Mucosa of descending colon (tissue), 3 donors: ENCODE measurements at regions not wholly inside any gene's neighbourhood (a gene's known extent, or its start where the extent isn't known, plus 50 kb on each side); places are given as distances from the start of the nearest gene placed in this dataset.

Source experiments
- ATAC-seq: fragments of 200-7000 bp; cut with Tn5 transposase; one replicate; pipeline ENCODE4 v1.9.1; 2020; ENCODE audit warnings: mild to moderate bottlenecking, moderate library complexity
- DNase-seq, 3 donors: peaks; one replicate each; pipeline ENCODE4 v3.0.0-alpha.2; 2020
- H3K36me3 ChIP-seq: fragments of 200-600 bp; one replicate; pipeline ENCODE4 v1.8.0; 2021; ENCODE audit warnings: low read depth, mild to moderate bottlenecking
- H3K4me1 ChIP-seq: fragments of 200-600 bp; one replicate; pipeline ENCODE4 v1.8.0; 2021; ENCODE audit warnings: low read depth, mild to moderate bottlenecking
- H3K4me3 ChIP-seq: fragments of 200-600 bp; one replicate; pipeline ENCODE4 v1.8.0; 2021; ENCODE audit warnings: mild to moderate bottlenecking
- H3K9me3 ChIP-seq: fragments of 200-600 bp; one replicate; pipeline ENCODE4 v1.8.0; 2021; ENCODE audit warnings: mild to moderate bottlenecking
- CTCF ChIP-seq: fragments of 200-600 bp; IDR thresholded peaks from one replicate; pipeline ENCODE4 v1.8.0; 2022; ENCODE audit warnings: antibody characterized with exemption, mild to moderate bottlenecking
- intact Hi-C, 2 donors: fragments of 100-400 bp; cut with DNase I in 1 of 2; cut with micrococcal nuclease in 1 of 2; formaldehyde crosslinking; loops; one replicate each; pipeline versions ENCODE4 v1.11.0 to v1.11.1; 2022; cut with DNase I, micrococcal nuclease
- donor health status: DM: no; HTN: no; CAD: no; lungs with moderate emphysema.
- donor health status: DM: no; HTN: no; CAD: no.
- donor health status: DM: no; HTN: yes; CAD: no.

GRCh38 chr2:17065536-17065935, 399.9 kb upstream of the CYRIA start:
- DNase-seq (no peak), ATAC-seq (no peak)
- no peak overlapping the region for H3K4me3 ChIP-seq
- no peak for TF ChIP-seq CTCF
- intact Hi-C loops: no loop called here
- H3K36me3 ChIP-seq: no peaks in the 10 kb centered on the region
- no peaks in the 10 kb centered on the region for H3K9me3 ChIP-seq
- H3K4me1 ChIP-seq: no peaks in the 10 kb centered on the region

- Histone ChIP-seq H3K36me3 (no peaks in the 10 kb centered on the region), H3K4me1 (no peaks in the 10 kb centered on the region), H3K4me3 (no peak overlapping the region), H3K9me3 (no peaks in the 10 kb centered on the region)
- ATAC-seq: no peak
- intact Hi-C loops: no loop called here
- DNase-seq: no peak
- no peak for TF ChIP-seq CTCF
Observed at GRCh38 chr2:17061028-17061427, 395.4 kb upstream of the CYRIA start.

- Histone ChIP-seq H3K4me3 (no peak overlapping the region), H3K4me1 (no peaks in the 10 kb centered on the region), H3K9me3 (no peaks in the 10 kb centered on the region), H3K36me3 (no peaks in the 10 kb centered on the region)
- TF ChIP-seq CTCF: no peak
- DNase-seq (no peak), ATAC-seq (no peak)
- intact Hi-C loops: no loop called here
Observed at GRCh38 chr2:17059458-17059857, 393.8 kb upstream of the CYRIA start.

- no peak for ATAC-seq
Observed at GRCh38 chr2:17058772-17059402, 393.3 kb upstream of the CYRIA start.

GRCh38 chr2:17057109-17058017, 391.7 kb upstream of the CYRIA start:
- Histone ChIP-seq H3K4me1 (no peaks in the 10 kb centered on the region), H3K9me3 (no peaks in the 10 kb centered on the region), H3K36me3 (no peaks in the 10 kb centered on the region), H3K4me3 (no peak overlapping the region)
- ATAC-seq (no peak), DNase-seq (no peak)
- intact Hi-C loops: no loop called here
- no peak for TF ChIP-seq CTCF

More at GRCh38 chr2:17058772-17059402, 393.3 kb upstream of the CYRIA start:
- no peak for DNase-seq
- no peaks in the 10 kb centered on the region for H3K4me1 ChIP-seq
- no peak for TF ChIP-seq CTCF
- no peaks in the 10 kb centered on the region for H3K36me3 ChIP-seq
- no peak overlapping the region for H3K4me3 ChIP-seq
- intact Hi-C loops: no loop called here
- no peaks in the 10 kb centered on the region for H3K9me3 ChIP-seq
